ENCODE measurements at regions not wholly inside any gene's neighbourhood (a gene's known extent, or its start where the extent isn't known, plus 50 kb on each side); places are given as distances from the start of the nearest gene placed in this dataset.

DNA sequence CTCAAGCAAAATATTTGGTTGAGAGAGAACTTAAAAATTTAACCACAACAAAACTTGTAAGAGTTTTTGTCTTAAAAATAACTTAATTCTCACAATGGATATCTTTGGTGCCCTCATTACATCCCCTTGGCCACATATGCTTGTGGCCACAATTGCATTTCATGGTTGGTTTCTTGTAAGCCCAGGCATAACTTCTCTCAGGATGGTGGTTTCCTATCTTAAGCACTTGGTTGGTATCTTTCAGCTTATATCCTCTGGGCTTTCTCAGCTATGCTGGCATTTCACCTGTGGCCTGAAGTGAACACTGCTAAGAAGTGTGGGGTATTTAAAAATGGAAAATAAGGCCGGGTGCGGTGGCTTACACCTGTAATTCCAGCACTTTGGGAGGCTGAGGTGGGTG is 212.4 kb upstream of the MEF2C start:
- Histone ChIP-seq H3K9me3 (replicated peaks in 1 of 2; ENCODE audit: control insufficient read depth in 2 of 2, insufficient read depth in 1 of 2, low read depth in 1 of 2, low read length in 2 of 2) (no peaks in the 10 kb centered on the region), H3K4ac (ENCODE audit: low read length) (no peak overlapping the region), H3K23ac (ENCODE audit: low read depth, low read length, poor library complexity) (no peak overlapping the region), H3K4me3 (ENCODE audit: low read length in 2 of 2) (no peak overlapping the region), H2BK5ac (ENCODE audit: low read length) (no peak overlapping the region), H3K18ac (ENCODE audit: low read length) (no peak overlapping the region), H3K4me2 (ENCODE audit: insufficient read depth, low read length, poor library complexity, severe bottlenecking) (no peak overlapping the region), H2BK120ac (ENCODE audit: low read depth, low read length) (no peak overlapping the region), H3K27me3 (ENCODE audit: control insufficient read depth in 3 of 3, insufficient read depth in 3 of 3, low read depth in 1 of 3, low read length in 3 of 3) (no peaks in the 10 kb centered on the region), H4K8ac (ENCODE audit: low read depth, low read length) (no peak overlapping the region), H4K91ac (ENCODE audit: low read depth, low read length, poor library complexity) (no peak overlapping the region), H2AK5ac (ENCODE audit: low read depth, low read length) (no peak overlapping the region), H3K9ac (ENCODE audit: low read depth, low read length, poor library complexity) (no peak overlapping the region), H2BK12ac (ENCODE audit: low read length) (no peak overlapping the region), H2AFZ (ENCODE audit: low read length) (no peak overlapping the region), H3K4me1 (ENCODE audit: control insufficient read depth in 2 of 2, insufficient read depth in 1 of 2, low read depth in 1 of 2, low read length in 2 of 2) (no peaks in the 10 kb centered on the region), H3K27ac (replicated peaks; ENCODE audit: low read length) (no peak overlapping the region), H3K36me3 (replicated peaks in 1 of 2; ENCODE audit: control insufficient read depth in 2 of 2, insufficient read depth in 2 of 2, low read length in 2 of 2) (no peaks in the 10 kb centered on the region), H3K14ac (ENCODE audit: low read length) (no peak overlapping the region), H2BK15ac (ENCODE audit: low read length) (no peak overlapping the region), H3K79me1 (ENCODE audit: low read depth, low read length) (no peaks in the 10 kb centered on the region)
- no CpG with 5 or more reads among the region's 2 CpGs for WGBS, 2 donors (ENCODE audit: extremely low coverage in 2 of 2, insufficient read length in 2 of 2, insufficient replicate concordance in 1 of 2)
- no peak for DNase-seq (ENCODE audit: low spot score)

DNA sequence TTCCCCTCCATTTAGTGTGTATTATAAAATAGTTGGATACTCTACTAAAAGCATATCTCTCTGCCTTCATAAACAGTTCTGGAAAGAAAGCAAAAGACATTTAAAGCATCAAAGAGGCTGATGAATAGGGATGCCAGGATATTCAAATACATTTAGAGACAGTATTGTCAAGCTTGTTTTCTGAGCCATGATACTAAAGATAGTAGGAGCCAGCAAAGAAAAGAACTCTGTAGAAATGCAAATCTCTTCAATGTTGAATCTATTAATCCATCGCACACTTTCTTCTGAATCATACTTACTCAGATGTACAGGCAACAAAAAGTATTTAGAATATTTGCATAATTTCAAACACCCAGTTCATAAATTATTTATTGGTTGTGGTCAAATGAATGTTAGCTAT is 207.1 kb upstream of the MEF2C start:
- no peaks in the 10 kb centered on the region for H3K27me3 ChIP-seq (ENCODE audit: control insufficient read depth in 3 of 3, insufficient read depth in 3 of 3, low read depth in 1 of 3, low read length in 3 of 3)
- H2AK5ac ChIP-seq (ENCODE audit: low read depth, low read length): no peak overlapping the region
- H3K79me1 ChIP-seq (ENCODE audit: low read depth, low read length): no peaks in the 10 kb centered on the region
- H3K14ac ChIP-seq (ENCODE audit: low read length): no peak overlapping the region
- H3K36me3 ChIP-seq (replicated peaks in 1 of 2; ENCODE audit: control insufficient read depth in 2 of 2, insufficient read depth in 2 of 2, low read length in 2 of 2): no peaks in the 10 kb centered on the region
- no peak overlapping the region for H4K91ac ChIP-seq (ENCODE audit: low read depth, low read length, poor library complexity)
- H2AFZ ChIP-seq (ENCODE audit: low read length): no peak overlapping the region
- no peaks in the 10 kb centered on the region for H3K9me3 ChIP-seq (replicated peaks in 1 of 2; ENCODE audit: control insufficient read depth in 2 of 2, insufficient read depth in 1 of 2, low read depth in 1 of 2, low read length in 2 of 2)
- H3K4ac ChIP-seq (ENCODE audit: low read length): no peak overlapping the region
- H4K8ac ChIP-seq (ENCODE audit: low read depth, low read length): no peak overlapping the region
- H2BK5ac ChIP-seq (ENCODE audit: low read length): no peak overlapping the region
- no peak overlapping the region for H2BK15ac ChIP-seq (ENCODE audit: low read length)
- H2BK12ac ChIP-seq (ENCODE audit: low read length): no peak overlapping the region
- no CpG with 5 or more reads among the region's 1 CpG for WGBS, 2 donors (ENCODE audit: extremely low coverage in 2 of 2, insufficient read length in 2 of 2, insufficient replicate concordance in 1 of 2)
- H3K23ac ChIP-seq (ENCODE audit: low read depth, low read length, poor library complexity): no peak overlapping the region
- H3K4me3 ChIP-seq (ENCODE audit: low read length in 2 of 2): no peak overlapping the region
- no peak overlapping the region for H2BK120ac ChIP-seq (ENCODE audit: low read depth, low read length)
- H3K4me1 ChIP-seq (ENCODE audit: control insufficient read depth in 2 of 2, insufficient read depth in 1 of 2, low read depth in 1 of 2, low read length in 2 of 2): no peaks in the 10 kb centered on the region
- no peak overlapping the region for H3K9ac ChIP-seq (ENCODE audit: low read depth, low read length, poor library complexity)
- DNase-seq (ENCODE audit: low spot score): no peak
- H3K18ac ChIP-seq (ENCODE audit: low read length): no peak overlapping the region
- H3K27ac ChIP-seq (replicated peaks; ENCODE audit: low read length): no peak overlapping the region
- no peak overlapping the region for H3K4me2 ChIP-seq (ENCODE audit: insufficient read depth, low read length, poor library complexity, severe bottlenecking)

DNA sequence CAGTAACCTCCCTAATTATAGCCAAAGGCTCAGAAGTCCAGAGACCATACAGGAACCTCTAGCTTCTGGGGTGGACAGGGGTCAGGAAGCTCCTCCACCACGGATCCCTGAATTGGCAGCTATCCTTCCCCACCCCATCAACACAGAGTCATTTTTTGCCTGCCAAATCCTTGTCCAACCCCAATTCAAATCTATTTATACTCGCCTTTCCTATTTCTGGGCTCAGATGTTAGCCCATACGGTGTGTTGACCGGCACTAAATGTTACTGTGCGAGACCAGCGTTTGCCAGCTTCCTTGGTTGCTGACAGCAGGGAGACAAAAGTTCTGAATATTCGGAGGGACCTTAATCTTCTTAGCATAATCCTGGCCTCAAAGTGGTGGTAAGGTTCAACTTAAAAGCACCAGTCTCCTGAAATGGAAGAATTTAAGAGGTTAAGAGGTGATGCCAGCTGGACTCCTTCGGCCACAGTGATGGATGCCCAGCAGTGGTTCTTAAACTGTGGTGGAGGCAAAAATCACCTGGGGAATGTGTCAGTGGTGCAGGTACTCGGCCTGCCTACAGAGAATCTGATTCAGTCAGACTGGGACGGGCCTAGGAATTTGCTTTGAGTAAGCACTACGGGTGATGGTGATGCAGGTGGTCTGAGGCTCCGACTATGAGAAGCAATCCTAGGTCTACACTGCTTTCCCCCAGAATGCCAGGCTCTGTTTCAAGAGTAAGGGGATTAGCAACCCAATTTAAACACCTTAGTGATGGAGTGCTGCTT is 204.8 kb upstream of the MEF2C start:
- Histone ChIP-seq H3K14ac (ENCODE audit: low read length) (no peak overlapping the region), H3K4me3 (ENCODE audit: low read length in 2 of 2) (no peak overlapping the region), H2AFZ (ENCODE audit: low read length) (no peak overlapping the region), H2BK5ac (ENCODE audit: low read length) (no peak overlapping the region), H3K18ac (ENCODE audit: low read length) (no peak overlapping the region), H3K9me3 (replicated peaks in 1 of 2; ENCODE audit: control insufficient read depth in 2 of 2, insufficient read depth in 1 of 2, low read depth in 1 of 2, low read length in 2 of 2) (no peaks in the 10 kb centered on the region), H3K9ac (ENCODE audit: low read depth, low read length, poor library complexity) (no peak overlapping the region), H2BK12ac (ENCODE audit: low read length) (no peak overlapping the region), H3K4me2 (ENCODE audit: insufficient read depth, low read length, poor library complexity, severe bottlenecking) (no peak overlapping the region), H3K27me3 (ENCODE audit: control insufficient read depth in 3 of 3, insufficient read depth in 3 of 3, low read depth in 1 of 3, low read length in 3 of 3) (no peaks in the 10 kb centered on the region), H2BK15ac (ENCODE audit: low read length) (no peak overlapping the region), H2AK5ac (ENCODE audit: low read depth, low read length) (no peak overlapping the region), H2BK120ac (ENCODE audit: low read depth, low read length) (no peak overlapping the region), H3K79me1 (ENCODE audit: low read depth, low read length) (no peaks in the 10 kb centered on the region), H3K27ac (replicated peaks; ENCODE audit: low read length) (no peak overlapping the region), H3K4ac (ENCODE audit: low read length) (no peak overlapping the region), H4K8ac (ENCODE audit: low read depth, low read length) (no peak overlapping the region), H3K4me1 (ENCODE audit: control insufficient read depth in 2 of 2, insufficient read depth in 1 of 2, low read depth in 1 of 2, low read length in 2 of 2) (no peaks in the 10 kb centered on the region), H4K91ac (ENCODE audit: low read depth, low read length, poor library complexity) (no peak overlapping the region), H3K23ac (ENCODE audit: low read depth, low read length, poor library complexity) (no peak overlapping the region), H3K36me3 (replicated peaks in 1 of 2; ENCODE audit: control insufficient read depth in 2 of 2, insufficient read depth in 2 of 2, low read length in 2 of 2) (no peaks in the 10 kb centered on the region)
- WGBS, 2 donors (ENCODE audit: extremely low coverage in 2 of 2, insufficient read length in 2 of 2, insufficient replicate concordance in 1 of 2): 100% methylated on average over 1 of the region's 12 CpGs; no CpG with 5 or more reads in 1 of the 2 donors
- no peak for DNase-seq (ENCODE audit: low spot score)

DNA sequence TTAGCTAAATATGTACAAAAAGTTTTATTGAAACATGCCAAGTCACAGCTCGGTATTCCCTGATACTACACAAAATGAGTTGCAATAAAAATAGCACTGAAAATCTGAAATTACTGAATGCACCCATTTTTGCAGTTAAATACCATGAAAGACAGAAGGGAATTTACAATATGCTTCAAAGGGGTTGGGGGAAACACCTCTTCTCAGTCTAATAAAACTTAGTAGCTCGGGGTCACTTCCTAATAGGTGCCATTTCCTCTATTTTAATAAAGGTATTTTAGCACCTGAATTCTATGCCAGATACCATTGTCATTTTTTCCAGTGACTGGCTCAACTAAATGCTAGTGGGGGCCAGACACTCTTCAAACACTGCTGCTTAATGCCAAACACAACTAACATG is 204.1 kb upstream of the MEF2C start:
- no peaks in the 10 kb centered on the region for H3K9me3 ChIP-seq (replicated peaks in 1 of 2; ENCODE audit: control insufficient read depth in 2 of 2, insufficient read depth in 1 of 2, low read depth in 1 of 2, low read length in 2 of 2)
- H2AK5ac ChIP-seq (ENCODE audit: low read depth, low read length): no peak overlapping the region
- H2AFZ ChIP-seq (ENCODE audit: low read length): no peak overlapping the region
- no peaks in the 10 kb centered on the region for H3K4me1 ChIP-seq (ENCODE audit: control insufficient read depth in 2 of 2, insufficient read depth in 1 of 2, low read depth in 1 of 2, low read length in 2 of 2)
- no peak for DNase-seq (ENCODE audit: low spot score)
- no peaks in the 10 kb centered on the region for H3K36me3 ChIP-seq (replicated peaks in 1 of 2; ENCODE audit: control insufficient read depth in 2 of 2, insufficient read depth in 2 of 2, low read length in 2 of 2)
- H3K4me3 ChIP-seq (ENCODE audit: low read length in 2 of 2): no peak overlapping the region
- H4K8ac ChIP-seq (ENCODE audit: low read depth, low read length): no peak overlapping the region
- H3K18ac ChIP-seq (ENCODE audit: low read length): no peak overlapping the region
- no peak overlapping the region for H2BK5ac ChIP-seq (ENCODE audit: low read length)
- H3K4ac ChIP-seq (ENCODE audit: low read length): no peak overlapping the region
- H3K9ac ChIP-seq (ENCODE audit: low read depth, low read length, poor library complexity): no peak overlapping the region
- no peak overlapping the region for H2BK12ac ChIP-seq (ENCODE audit: low read length)
- H3K79me1 ChIP-seq (ENCODE audit: low read depth, low read length): no peaks in the 10 kb centered on the region
- no peaks in the 10 kb centered on the region for H3K27me3 ChIP-seq (ENCODE audit: control insufficient read depth in 3 of 3, insufficient read depth in 3 of 3, low read depth in 1 of 3, low read length in 3 of 3)
- H3K23ac ChIP-seq (ENCODE audit: low read depth, low read length, poor library complexity): no peak overlapping the region
- no peak overlapping the region for H2BK15ac ChIP-seq (ENCODE audit: low read length)
- H4K91ac ChIP-seq (ENCODE audit: low read depth, low read length, poor library complexity): no peak overlapping the region
- H3K4me2 ChIP-seq (ENCODE audit: insufficient read depth, low read length, poor library complexity, severe bottlenecking): no peak overlapping the region
- no peak overlapping the region for H3K27ac ChIP-seq (replicated peaks; ENCODE audit: low read length)
- WGBS, 2 donors (ENCODE audit: extremely low coverage in 2 of 2, insufficient read length in 2 of 2, insufficient replicate concordance in 1 of 2): no CpG with 5 or more reads among the region's 2 CpGs
- no peak overlapping the region for H2BK120ac ChIP-seq (ENCODE audit: low read depth, low read length)
- no peak overlapping the region for H3K14ac ChIP-seq (ENCODE audit: low read length)

Measured in neuronal stem cell (in vitro differentiated cells).